Dendritic cell treated with granulocyte-macrophage colony-stimulating factor and Interleukin-4, amounts not matched to agents 40 ng/mL and 50 ng/mL, for 4 days (primary cell): ENCODE measurements at regions not wholly inside any gene's neighbourhood (a gene's known extent, or its start where the extent isn't known, plus 50 kb on each side); places are given as distances from the start of the nearest gene placed in this dataset.

ENCODE experiments used
- H3K27ac Mint-ChIP-seq: one replicate; pipeline ENCODE4 v1.8.0; 2022; ENCODE audit warnings: mild to moderate bottlenecking, mixed read lengths
- H3K27me3 Mint-ChIP-seq: one replicate; pipeline ENCODE4 v1.8.0; 2022; ENCODE audit warnings: mild to moderate bottlenecking, mixed read lengths
- H3K36me3 Mint-ChIP-seq: one replicate; pipeline ENCODE4 v1.8.0; 2022; ENCODE audit warnings: low read depth, mixed read lengths
- H3K4me1 Mint-ChIP-seq: one replicate; pipeline ENCODE4 v1.8.0; 2022; ENCODE audit warnings: low read depth, mixed read lengths
- H3K4me3 Mint-ChIP-seq: one replicate; pipeline ENCODE4 v1.8.0; 2022; ENCODE audit warnings: mild to moderate bottlenecking, moderate library complexity, mixed read lengths
- H3K9me3 Mint-ChIP-seq: one replicate; pipeline ENCODE4 v1.8.0; 2022; ENCODE audit warnings: mixed read lengths
- intact Hi-C: fragments of 100-400 bp; cut with micrococcal nuclease; formaldehyde crosslinking; loops from one replicate; pipeline ENCODE4 v1.15.0; 2022

- no peaks in the 10 kb centered on the region for H3K27me3 Mint-ChIP-seq
Observed at GRCh38 chr2:174663550-174663949, 65.9 kb upstream of the WIPF1 start.

GRCh38 chr2:174662859-174663258 is 65.3 kb upstream of the WIPF1 start:
- Mint-ChIP-seq H3K36me3 (peaks cover 15% of the 10 kb centered on the region), H3K4me1 (peaks cover 82% of the 10 kb centered on the region), H3K27ac (peak overlapping the region; percentile 97), H3K9me3 (no peaks in the 10 kb centered on the region), H3K4me3 (peak overlapping the region; percentile 64), H3K27me3 (no peaks in the 10 kb centered on the region)
- intact Hi-C loops, result loop anchor here (2.0 kb wide), 1 partner anchor 32 kb away; no protein-coding TSS in a partner anchor

More at GRCh38 chr2:174663550-174663949, 65.9 kb upstream of the WIPF1 start:
- H3K9me3 Mint-ChIP-seq, result no peaks in the 10 kb centered on the region
- peak overlapping the region; percentile 71 for H3K4me3 Mint-ChIP-seq
- H3K4me1 Mint-ChIP-seq, result peaks cover 89% of the 10 kb centered on the region
- intact Hi-C loops, result loop anchor here (2.0 kb wide), 1 partner anchor 33 kb away; no protein-coding TSS in a partner anchor
- peak overlapping the region; percentile 97 for H3K27ac Mint-ChIP-seq
- H3K36me3 Mint-ChIP-seq, result peaks cover 15% of the 10 kb centered on the region

GRCh38 chr2:174662459-174662858 is 64.9 kb upstream of the WIPF1 start:
- H3K9me3 Mint-ChIP-seq, result no peaks in the 10 kb centered on the region
- H3K27ac Mint-ChIP-seq, result peak overlapping the region; percentile 97
- peaks cover 78% of the 10 kb centered on the region for H3K4me1 Mint-ChIP-seq
- intact Hi-C loops, result loop anchor here (2.0 kb wide), 1 partner anchor 32 kb away; no protein-coding TSS in a partner anchor
- H3K27me3 Mint-ChIP-seq, result no peaks in the 10 kb centered on the region
- H3K4me3 Mint-ChIP-seq, result no peak overlapping the region
- H3K36me3 Mint-ChIP-seq, result peaks cover 15% of the 10 kb centered on the region

GRCh38 chr2:174660984-174661675 is 63.5 kb upstream of the WIPF1 start:
- intact Hi-C loops, result no loop called here
- Mint-ChIP-seq H3K4me1 (peaks cover 66% of the 10 kb centered on the region), H3K36me3 (peaks cover 16% of the 10 kb centered on the region), H3K27ac (peak overlapping the region; percentile 97), H3K9me3 (peaks cover 3% of the 10 kb centered on the region), H3K27me3 (no peaks in the 10 kb centered on the region), H3K4me3 (no peak overlapping the region)

- intact Hi-C loops, result no loop called here
- Mint-ChIP-seq H3K9me3 (peaks cover 14% of the 10 kb centered on the region), H3K36me3 (peaks cover 30% of the 10 kb centered on the region), H3K4me1 (peaks cover 68% of the 10 kb centered on the region), H3K27ac (no peak overlapping the region), H3K27me3 (no peaks in the 10 kb centered on the region), H3K4me3 (no peak overlapping the region)
Observed at GRCh38 chr2:174659069-174659900, 61.7 kb upstream of the WIPF1 start.

GRCh38 chr2:174656676-174657176 is 59.1 kb upstream of the WIPF1 start:
- Mint-ChIP-seq H3K9me3 (peaks cover 14% of the 10 kb centered on the region), H3K4me1 (peaks cover 44% of the 10 kb centered on the region), H3K27ac (peak overlapping the region; percentile 67), H3K4me3 (no peak overlapping the region), H3K27me3 (no peaks in the 10 kb centered on the region), H3K36me3 (peaks cover 30% of the 10 kb centered on the region)
- intact Hi-C loops, result no loop called here

- intact Hi-C loops, result no loop called here
- Mint-ChIP-seq H3K27ac (peak overlapping the region; percentile 67), H3K4me1 (peaks cover 37% of the 10 kb centered on the region)
Observed at GRCh38 chr2:174656035-174656434, 58.4 kb upstream of the WIPF1 start.

GRCh38 chr2:174654419-174654941 is 56.9 kb upstream of the WIPF1 start:
- Mint-ChIP-seq H3K36me3 (peaks cover 24% of the 10 kb centered on the region), H3K4me1 (peaks cover 36% of the 10 kb centered on the region), H3K9me3 (peaks cover 14% of the 10 kb centered on the region), H3K4me3 (no peak overlapping the region), H3K27me3 (no peaks in the 10 kb centered on the region), H3K27ac (peak overlapping the region; percentile 0)
- intact Hi-C loops, result no loop called here

More at GRCh38 chr2:174656035-174656434, 58.4 kb upstream of the WIPF1 start:
- H3K27me3 Mint-ChIP-seq, result no peaks in the 10 kb centered on the region
- H3K36me3 Mint-ChIP-seq, result peaks cover 23% of the 10 kb centered on the region
- peaks cover 14% of the 10 kb centered on the region for H3K9me3 Mint-ChIP-seq
- no peak overlapping the region for H3K4me3 Mint-ChIP-seq

GRCh38 chr2:174648896-174649295 is 51.3 kb upstream of the WIPF1 start:
- intact Hi-C loops, result no loop called here
- no peak overlapping the region for H3K27ac Mint-ChIP-seq
- no peak overlapping the region for H3K4me3 Mint-ChIP-seq
- H3K9me3 Mint-ChIP-seq, result no peaks in the 10 kb centered on the region
- H3K27me3 Mint-ChIP-seq, result no peaks in the 10 kb centered on the region
- peaks cover 15% of the 10 kb centered on the region for H3K4me1 Mint-ChIP-seq
- peaks cover 29% of the 10 kb centered on the region for H3K36me3 Mint-ChIP-seq
